Esophagus (tissue), 2 donors: ENCODE measurements at regions not wholly inside any gene's neighbourhood (a gene's known extent, or its start where the extent isn't known, plus 50 kb on each side); places are given as distances from the start of the nearest gene placed in this dataset.

Source experiments
- H3K27ac ChIP-seq, 2 donors: one replicate each; pipeline ENCODE4 v1.5.1; 2013; ENCODE audit warnings: low read depth in 2 of 2, mild to moderate bottlenecking in 2 of 2, inconsistent platforms in 1 of 2, low read length in 1 of 2, moderate library complexity in 1 of 2
- H3K27me3 ChIP-seq, 2 donors: one replicate each; pipeline ENCODE4 v1.6.1; 2013; ENCODE audit warnings: low read length in 2 of 2, control low read depth in 1 of 2, mild to moderate bottlenecking in 1 of 2; ENCODE audit not compliant: insufficient read depth in 2 of 2, control insufficient read depth in 1 of 2
- H3K36me3 ChIP-seq, 2 donors: one replicate each; pipeline ENCODE4 v1.6.1; 2013; ENCODE audit warnings: low read length in 1 of 2; ENCODE audit not compliant: control insufficient read depth in 2 of 2, insufficient read depth in 2 of 2
- H3K4me1 ChIP-seq, 2 donors: one replicate each; pipeline ENCODE4 v1.6.1; 2013; ENCODE audit warnings: low read length in 1 of 2; ENCODE audit not compliant: control insufficient read depth in 2 of 2, insufficient read depth in 2 of 2
- H3K4me3 ChIP-seq, 2 donors: one replicate each; pipeline ENCODE4 v1.5.1; 2013; ENCODE audit warnings: low read length in 2 of 2, mild to moderate bottlenecking in 2 of 2, low read depth in 1 of 2, moderate library complexity in 1 of 2
- H3K9me3 ChIP-seq, 2 donors: one replicate each; pipeline ENCODE4 v1.6.1; 2013; ENCODE audit warnings: mild to moderate bottlenecking in 2 of 2, low read depth in 1 of 2, low read length in 1 of 2, moderate library complexity in 1 of 2; ENCODE audit not compliant: control insufficient read depth in 2 of 2, insufficient read depth in 1 of 2
- WGBS, 2 donors: extraction: QIAGEN DNeasy Blood & Tissue Kit; methylation state at CpG; one replicate each; pipeline ENCODE4 v1.1.7; 2013; 5-methylcytosine and 5-hydroxymethylcytosine counted together
- donor health status: healthy with polysubstance abuse.
- donor health status: Bipolar disorder and iron deficiency.

DNA sequence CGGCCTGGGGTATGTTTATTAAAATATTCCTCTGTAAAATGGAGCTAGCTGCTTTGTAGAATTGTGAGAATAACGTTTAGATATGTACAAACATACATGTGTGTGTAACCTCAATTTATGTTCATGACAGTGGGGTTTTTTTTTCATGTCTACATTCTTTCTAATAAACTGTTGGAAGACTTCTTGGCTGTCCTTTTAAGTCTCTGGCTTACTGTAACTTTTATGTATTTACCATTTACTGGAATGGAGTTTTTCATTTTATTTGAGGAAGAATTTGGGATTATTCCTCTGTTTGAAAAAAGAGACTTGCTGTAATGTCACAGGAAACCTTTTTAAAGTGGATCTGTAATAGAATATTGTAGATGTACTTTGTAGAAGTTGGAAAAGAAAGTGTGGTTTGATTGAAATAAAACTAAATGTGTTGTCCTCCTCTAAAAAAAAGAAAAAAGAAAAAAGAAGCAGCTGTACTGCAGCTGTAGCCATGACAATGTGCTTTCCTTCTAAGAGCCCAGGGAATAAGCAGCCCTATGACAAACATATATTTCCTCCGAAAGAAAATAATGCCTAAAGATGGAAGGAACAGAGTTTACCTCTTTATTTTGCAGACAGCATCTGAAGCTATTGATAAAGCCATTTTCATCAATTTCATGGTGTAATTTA is 71.2 kb upstream of the FREM1 start:
- 59 to 65% methylated on average over 3 of the region's 3 CpGs for WGBS, 2 donors
- Histone ChIP-seq H3K9me3 (peaks cover 1 to 3% of the 10 kb centered on the region in 2 donors), H3K36me3 (no peaks in the 10 kb centered on the region), H3K27ac (no peak overlapping the region), H3K4me3 (no peak overlapping the region), H3K27me3 (no peaks in the 10 kb centered on the region), H3K4me1 (no peaks in the 10 kb centered on the region)

- 69 to 85% methylated on average over 49 of the region's 49 CpGs for WGBS, 2 donors
- Histone ChIP-seq H3K4me3 (no peak overlapping the region), H3K27ac (no peak overlapping the region), H3K36me3 (no peaks in the 10 kb centered on the region), H3K27me3 (no peaks in the 10 kb centered on the region), H3K9me3 (peaks cover 3% of the 10 kb centered on the region in 2 donors), H3K4me1 (no peaks in the 10 kb centered on the region)
Measured at GRCh38 chr9:14978022-14979000, 68.1 kb upstream of the FREM1 start.

GRCh38 chr9:14967450-14968321 is 57.5 kb upstream of the FREM1 start:
- Histone ChIP-seq H3K27ac (no peak overlapping the region), H3K4me3 (no peak overlapping the region), H3K9me3 (no peaks in the 10 kb centered on the region), H3K4me1 (no peaks in the 10 kb centered on the region), H3K36me3 (no peaks in the 10 kb centered on the region), H3K27me3 (no peaks in the 10 kb centered on the region)
- 74 to 76% methylated on average over 8 of the region's 8 CpGs for WGBS, 2 donors

DNA sequence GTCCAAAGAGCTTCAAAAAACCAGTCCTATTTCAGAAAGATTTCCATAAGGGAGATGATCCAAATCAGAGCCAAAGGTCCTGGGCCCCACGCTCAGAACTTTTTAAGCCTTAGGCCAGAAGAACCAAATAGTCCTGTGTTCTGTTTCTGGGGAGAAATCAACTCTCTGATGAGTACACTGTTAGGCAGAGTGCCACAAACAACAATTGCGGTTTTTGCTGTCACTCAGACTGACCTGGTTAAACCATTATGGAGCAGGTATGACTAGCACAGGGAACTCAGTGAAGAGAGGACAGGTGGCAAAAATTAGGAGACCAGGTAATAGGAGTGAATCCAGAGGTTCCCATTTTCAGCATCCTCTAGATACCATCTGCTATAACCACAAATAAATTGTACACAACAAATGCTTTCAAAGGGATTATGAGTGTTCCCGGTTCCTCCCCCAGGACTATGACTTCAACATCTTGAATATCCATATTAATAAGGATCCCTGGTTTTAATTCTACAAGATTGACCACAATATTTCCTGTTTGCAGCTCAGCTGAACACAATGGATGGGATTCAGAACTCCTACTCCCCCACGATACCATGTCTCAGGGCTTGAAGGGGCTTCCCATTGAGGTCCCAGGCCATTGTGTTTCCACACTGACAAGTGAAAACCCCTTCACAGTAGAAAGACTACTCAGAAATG is 52.1 kb upstream of the FREM1 start:
- no peak overlapping the region for H3K4me3 ChIP-seq
- no peak overlapping the region for H3K27ac ChIP-seq
- no peaks in the 10 kb centered on the region for H3K4me1 ChIP-seq
- no peaks in the 10 kb centered on the region for H3K9me3 ChIP-seq
- no peaks in the 10 kb centered on the region for H3K36me3 ChIP-seq
- WGBS, 2 donors = 77 to 78% methylated on average over 4 of the region's 4 CpGs
- H3K27me3 ChIP-seq = no peaks in the 10 kb centered on the region

DNA sequence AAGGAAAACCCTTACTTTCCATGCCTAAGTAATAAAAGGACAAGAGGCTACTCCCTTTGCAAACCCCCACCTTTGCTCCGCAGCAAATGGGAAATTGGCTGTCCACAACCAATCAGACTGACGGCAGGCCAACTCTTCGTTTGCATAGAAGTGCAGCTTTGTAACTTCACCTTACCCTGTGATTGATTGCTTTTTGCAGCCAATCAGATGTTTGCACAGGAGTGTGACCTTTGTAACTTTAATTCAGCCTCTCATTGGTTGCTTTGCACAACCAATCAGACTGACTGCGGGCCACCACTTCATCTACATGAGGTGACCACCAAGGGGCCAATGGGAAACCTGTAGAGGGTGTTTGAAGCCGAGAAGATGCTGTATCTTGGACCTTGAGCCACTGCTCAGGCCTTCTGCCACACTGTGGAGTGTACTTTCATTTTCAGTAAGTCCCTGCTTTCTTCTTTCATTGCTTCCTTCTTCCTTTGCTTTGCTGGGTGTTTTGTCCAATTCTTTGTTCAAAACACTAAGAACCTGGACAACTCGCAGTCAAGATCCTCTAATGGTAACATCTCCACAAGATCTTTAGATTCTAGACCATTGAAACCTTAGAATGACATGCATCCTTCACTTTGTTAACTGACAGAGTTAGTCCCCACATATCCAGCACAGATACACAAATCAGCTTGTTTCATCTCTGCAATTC is 51.3 kb upstream of the FREM1 start:
- H3K4me3 ChIP-seq = no peak overlapping the region
- 60 to 81% methylated on average over 6 of the region's 6 CpGs for WGBS, 2 donors
- no peak overlapping the region for H3K27ac ChIP-seq

GRCh38 chr9:14960881-14961280 is 50.7 kb upstream of the FREM1 start:
- Histone ChIP-seq H3K36me3 (no peaks in the 10 kb centered on the region), H3K4me3 (no peak overlapping the region), H3K27me3 (no peaks in the 10 kb centered on the region), H3K9me3 (no peaks in the 10 kb centered on the region), H3K27ac (no peak overlapping the region), H3K4me1 (no peaks in the 10 kb centered on the region)
- 71 to 72% methylated on average over 4 of the region's 4 CpGs for WGBS, 2 donors

More for the DNA sequence above, 51.3 kb upstream of the FREM1 start:
- H3K27me3 ChIP-seq = no peaks in the 10 kb centered on the region
- no peaks in the 10 kb centered on the region for H3K9me3 ChIP-seq
- no peaks in the 10 kb centered on the region for H3K4me1 ChIP-seq
- no peaks in the 10 kb centered on the region for H3K36me3 ChIP-seq
